Gastrocnemius medialis (tissue), 4 donors: ENCODE measurements at regions not wholly inside any gene's neighbourhood (a gene's known extent, or its start where the extent isn't known, plus 50 kb on each side); places are given as distances from the start of the nearest gene placed in this dataset.

Experiments used
- POLR2A ChIP-seq, 2 donors: fragments of 450-650 bp; IDR thresholded peaks; one replicate each; pipeline ENCODE4 v1.6.1; 2017; ENCODE audit warnings: antibody characterized with exemption in 2 of 2, mild to moderate bottlenecking in 2 of 2, moderate library complexity in 2 of 2
- TF ChIP-seq, protein P1 (sequence below), 5 experiments: fragments of 450-650 bp in 3 of 5; fragments of 200-600 bp in 2 of 5; sonication (generic) in 2 of 5; IDR thresholded peaks in 4 of 5; conservative IDR thresholded peaks in 1 of 5; 1 replicate in 4 of 5; 2 replicates in 1 of 5; pipeline ENCODE4 v1.5.1; 2016 to 2019; ENCODE audit warnings: antibody characterized with exemption in 5 of 5, mild to moderate bottlenecking in 3 of 5, moderate library complexity in 3 of 5

DNA sequence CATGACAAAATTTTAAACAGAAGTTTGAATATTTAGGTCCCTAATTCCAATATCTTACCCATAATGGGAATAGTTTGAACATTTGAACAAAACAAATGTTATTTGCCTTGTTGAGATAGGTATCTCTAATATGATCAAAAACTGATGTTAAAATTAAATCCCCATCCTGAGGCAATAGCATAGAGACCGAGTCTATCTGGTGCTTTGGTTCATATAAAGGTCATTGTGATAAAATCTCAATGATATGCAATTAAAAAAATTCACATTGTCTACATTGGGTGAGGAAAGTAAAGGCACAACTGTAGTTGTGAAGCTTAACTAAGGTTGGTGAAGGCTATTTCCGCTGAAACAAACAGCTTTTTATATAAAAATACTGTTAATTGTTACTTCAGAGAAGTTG, 318.3 kb downstream of the CAAP1 start:
- TF ChIP-seq POLR2A (IDR thresholded peaks at IDR 0.05) = no peak
- TF ChIP-seq, protein P1, sequence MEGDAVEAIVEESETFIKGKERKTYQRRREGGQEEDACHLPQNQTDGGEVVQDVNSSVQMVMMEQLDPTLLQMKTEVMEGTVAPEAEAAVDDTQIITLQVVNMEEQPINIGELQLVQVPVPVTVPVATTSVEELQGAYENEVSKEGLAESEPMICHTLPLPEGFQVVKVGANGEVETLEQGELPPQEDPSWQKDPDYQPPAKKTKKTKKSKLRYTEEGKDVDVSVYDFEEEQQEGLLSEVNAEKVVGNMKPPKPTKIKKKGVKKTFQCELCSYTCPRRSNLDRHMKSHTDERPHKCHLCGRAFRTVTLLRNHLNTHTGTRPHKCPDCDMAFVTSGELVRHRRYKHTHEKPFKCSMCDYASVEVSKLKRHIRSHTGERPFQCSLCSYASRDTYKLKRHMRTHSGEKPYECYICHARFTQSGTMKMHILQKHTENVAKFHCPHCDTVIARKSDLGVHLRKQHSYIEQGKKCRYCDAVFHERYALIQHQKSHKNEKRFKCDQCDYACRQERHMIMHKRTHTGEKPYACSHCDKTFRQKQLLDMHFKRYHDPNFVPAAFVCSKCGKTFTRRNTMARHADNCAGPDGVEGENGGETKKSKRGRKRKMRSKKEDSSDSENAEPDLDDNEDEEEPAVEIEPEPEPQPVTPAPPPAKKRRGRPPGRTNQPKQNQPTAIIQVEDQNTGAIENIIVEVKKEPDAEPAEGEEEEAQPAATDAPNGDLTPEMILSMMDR (IDR thresholded peaks at IDR 0.05 in 4 of 5, conservative IDR thresholded peaks at IDR 0.05 in 1 of 5) = no peak
